CD4-positive, alpha-beta T cell (primary cell): ENCODE measurements at regions not wholly inside any gene's neighbourhood (a gene's known extent, or its start where the extent isn't known, plus 50 kb on each side); places are given as distances from the start of the nearest gene placed in this dataset.

ENCODE experiments used
- ATAC-seq: fragments of 200-7000 bp; cut with Tn5 transposase; one replicate; pipeline ENCODE4 v1.10.0; 2022; ENCODE audit warnings: mild to moderate bottlenecking; ENCODE audit not compliant: poor library complexity
- CTCF ChIA-PET: fragments of 350-600 bp; sonication (Branson Sonifier 250); formaldehyde crosslinking; loops from one replicate; lab custom pipeline; 2021; ENCODE audit warnings: antibody characterized with exemption, inconsistent platforms; lab: Charles Lee
- POLR2A ChIA-PET: fragments of 350-600 bp; sonication (Branson Sonifier 250); formaldehyde crosslinking; loops from one replicate; lab custom pipeline; 2021; ENCODE audit warnings: antibody characterized with exemption, inconsistent platforms; lab: Charles Lee
- DNase-seq, 14 experiments: peaks; one replicate each; pipeline ENCODE4 v3.0.0-alpha.2; 2013 to 2020; ENCODE audit warnings: mixed read lengths in 2 of 14
- H3K27ac ChIP-seq, 2 donors: one replicate each; pipeline versions ENCODE4 v1.5.1 to v1.7.0; 2013; ENCODE audit warnings: low read length in 2 of 2, low read depth in 1 of 2, mild to moderate bottlenecking in 1 of 2
- H3K27me3 ChIP-seq, 2 experiments: 1 replicate in 1 of 2; 2 replicates in 1 of 2; pipeline versions ENCODE4 v1.6.1 to v1.7.0; 2013; ENCODE audit warnings: low read length in 2 of 2, control low read depth in 1 of 2, mild to moderate bottlenecking in 1 of 2, moderate library complexity in 1 of 2; ENCODE audit not compliant: insufficient read depth in 2 of 2, control insufficient read depth in 1 of 2
- H3K36me3 ChIP-seq: one replicate; pipeline ENCODE4 v1.6.1; 2013; ENCODE audit warnings: low read length, control low read depth; ENCODE audit not compliant: insufficient read depth
- H3K4me1 ChIP-seq: one replicate; pipeline ENCODE4 v1.6.1; 2013; ENCODE audit warnings: low read length, control low read depth; ENCODE audit not compliant: insufficient read depth
- H3K4me3 ChIP-seq: one replicate; pipeline ENCODE4 v1.5.1; 2013; ENCODE audit warnings: mild to moderate bottlenecking, low read length, moderate library complexity
- H3K9me3 ChIP-seq, 2 experiments: 1 replicate in 1 of 2; 2 replicates in 1 of 2; pipeline versions ENCODE4 v1.6.1 to v1.7.0; 2013; ENCODE audit warnings: low read length in 2 of 2, mild to moderate bottlenecking in 2 of 2, control low read depth in 1 of 2, moderate library complexity in 1 of 2; ENCODE audit not compliant: control insufficient read depth in 1 of 2, insufficient read depth in 1 of 2
- H3K27ac Mint-ChIP-seq: one replicate; pipeline ENCODE4 v1.8.0; 2020; ENCODE audit warnings: mixed read lengths
- H3K27me3 Mint-ChIP-seq: one replicate; pipeline ENCODE4 v1.8.0; 2021; ENCODE audit warnings: mixed read lengths
- H3K36me3 Mint-ChIP-seq: one replicate; pipeline ENCODE4 v1.8.0; 2021; ENCODE audit warnings: low read depth, mixed read lengths
- H3K4me1 Mint-ChIP-seq: one replicate; pipeline ENCODE4 v1.8.0; 2021; ENCODE audit warnings: low read depth, mixed read lengths
- H3K4me3 Mint-ChIP-seq: one replicate; pipeline ENCODE4 v1.8.0; 2020; ENCODE audit warnings: mild to moderate bottlenecking, mixed read lengths
- H3K9me3 Mint-ChIP-seq: one replicate; pipeline ENCODE4 v1.8.0; 2020; ENCODE audit warnings: mixed read lengths
- CTCF ChIP-seq: fragments of 200-600 bp; IDR thresholded peaks from one replicate; pipeline ENCODE4 v1.8.0; 2022; ENCODE audit warnings: antibody characterized with exemption, mild to moderate bottlenecking
- intact Hi-C, 2 experiments: fragments of 100-400 bp; cut with DNase I in 1 of 2; cut with micrococcal nuclease in 1 of 2; formaldehyde crosslinking; loops; one replicate each; pipeline versions ENCODE4 v1.15.1 to v1.9.0; 2023 to 2025; cut with DNase I, micrococcal nuclease

- Mint-ChIP-seq H3K9me3 (no peaks in the 10 kb centered on the region), H3K4me3 (no peak overlapping the region), H3K36me3 (no peaks in the 10 kb centered on the region), H3K27me3 (no peaks in the 10 kb centered on the region), H3K27ac (peak overlapping the region; percentile 97), H3K4me1 (peaks cover 73% of the 10 kb centered on the region)
- no peak for TF ChIP-seq CTCF
- intact Hi-C loops = loop anchor here (5.0 to 10.0 kb wide), 6 partner anchors 163 to 1074 kb away; partner anchors contain the start of gene ARID1B (in 1 of the 2)
- CTCF ChIA-PET = no interaction called here
- DNase-seq (no peak), ATAC-seq (no peak)
- H3K36me3 ChIP-seq = no peaks in the 10 kb centered on the region
- POLR2A ChIA-PET = interaction anchor here (0.5 kb wide), 1 partner anchor 131 kb away, joined by 3 read pairs; no protein-coding TSS in a partner anchor
- peaks cover 38% of the 10 kb centered on the region for H3K4me1 ChIP-seq
- H3K4me3 ChIP-seq = no peak overlapping the region
- H3K9me3 ChIP-seq = no peaks in the 10 kb centered on the region
- peak overlapping the region in 1 of 2 donors; percentile 78 for H3K27ac ChIP-seq
- H3K27me3 ChIP-seq = no peaks in the 10 kb centered on the region
Observed at GRCh38 chr6:156398966-156399365, 378.2 kb upstream of the ARID1B start.

- Histone ChIP-seq H3K9me3 (no peaks in the 10 kb centered on the region), H3K27me3 (no peaks in the 10 kb centered on the region), H3K36me3 (no peaks in the 10 kb centered on the region), H3K27ac (peak overlapping the region; percentile 78 to 91), H3K4me3 (no peak overlapping the region), H3K4me1 (peaks cover 38% of the 10 kb centered on the region)
- H3K27me3 Mint-ChIP-seq = no peaks in the 10 kb centered on the region
- H3K9me3 Mint-ChIP-seq = no peaks in the 10 kb centered on the region
- peak overlapping the region; percentile 97 for H3K27ac Mint-ChIP-seq
- intact Hi-C loops = loop anchor here (5.0 to 10.0 kb wide), 6 partner anchors 164 to 1074 kb away; partner anchors contain the start of gene ARID1B (in 1 of the 2)
- POLR2A ChIA-PET = interaction anchor here (0.5 kb wide), 1 partner anchor 131 kb away, joined by 3 read pairs; no protein-coding TSS in a partner anchor
- DNase-seq (no peak), ATAC-seq (no peak)
- no peak for TF ChIP-seq CTCF
- peaks cover 79% of the 10 kb centered on the region for H3K4me1 Mint-ChIP-seq
- peak overlapping the region; percentile 40 for H3K4me3 Mint-ChIP-seq
- H3K36me3 Mint-ChIP-seq = no peaks in the 10 kb centered on the region
- CTCF ChIA-PET = no interaction called here
Observed at GRCh38 chr6:156398371-156398770, 378.8 kb upstream of the ARID1B start.

- DNase-seq = peak in 12 of 14 experiments; percentile 16 to 64 (median 31)
- H3K9me3 Mint-ChIP-seq = no peaks in the 10 kb centered on the region
- peak overlapping the region; percentile 78 to 91 for H3K27ac ChIP-seq
- peak; percentile 34 for ATAC-seq
- H3K27me3 Mint-ChIP-seq = no peaks in the 10 kb centered on the region
- ChIA-PET CTCF (interaction anchor here (1.6 kb wide), 1 partner anchor 10 kb away, joined by 3 read pairs; no protein-coding TSS in a partner anchor), POLR2A (interaction anchor here (0.6 to 4.4 kb wide), 19 partner anchors 8 to 1067 kb away, joined by 3 to 52 read pairs (median 5); partner anchors contain the start of gene ARID1B)
- peak overlapping the region; percentile 97 for H3K27ac Mint-ChIP-seq
- no peaks in the 10 kb centered on the region for H3K27me3 ChIP-seq
- peaks cover 93% of the 10 kb centered on the region for H3K4me1 Mint-ChIP-seq
- H3K4me3 Mint-ChIP-seq = peak overlapping the region; percentile 78
- peaks cover 52% of the 10 kb centered on the region for H3K4me1 ChIP-seq
- intact Hi-C loops = loop anchor here (1.0 to 10.0 kb wide), 9 partner anchors 128 to 1072 kb away; partner anchors contain the start of gene ARID1B (in 2 of the 2)
- peak overlapping the region; percentile 37 for H3K4me3 ChIP-seq
- TF ChIP-seq CTCF = no peak
- no peaks in the 10 kb centered on the region for H3K36me3 ChIP-seq
- H3K36me3 Mint-ChIP-seq = no peaks in the 10 kb centered on the region
- no peaks in the 10 kb centered on the region for H3K9me3 ChIP-seq
Observed at GRCh38 chr6:156396791-156397418, 380.3 kb upstream of the ARID1B start.
